DOHH2 (cell line): ENCODE measurements at regions not wholly inside any gene's neighbourhood (a gene's known extent, or its start where the extent isn't known, plus 50 kb on each side); places are given as distances from the start of the nearest gene placed in this dataset.

Source experiments
- H3F3A ChIP-seq: fragments of 200-600 bp; sonication (generic), shearing (Covaris generic); 2 replicates; pipeline ENCODE4 v1.6.0; 2016; ENCODE audit warnings: antibody characterized with exemption, mild to moderate bottlenecking; ENCODE audit not compliant: control insufficient read depth, insufficient read depth
- H3K27ac ChIP-seq: fragments of 200-600 bp; sonication (generic); 2 replicates; pipeline ENCODE4 v1.5.1; 2014; ENCODE audit warnings: low read depth, mild to moderate bottlenecking, low read length, moderate library complexity
- H3K27me3 ChIP-seq: fragments of 200-600 bp; sonication (generic); 2 replicates; pipeline ENCODE4 v1.6.1; 2014; ENCODE audit warnings: mild to moderate bottlenecking, low read length, mixed read lengths; ENCODE audit not compliant: control insufficient read depth
- H3K36me3 ChIP-seq: fragments of 200-600 bp; sonication (generic); 2 replicates; pipeline ENCODE4 v1.6.1; 2014; ENCODE audit warnings: mild to moderate bottlenecking, low read length, moderate library complexity, mixed read lengths; ENCODE audit not compliant: control insufficient read depth
- H3K4me1 ChIP-seq: fragments of 200-600 bp; sonication (generic); 2 replicates; pipeline ENCODE4 v1.6.1; 2014; ENCODE audit warnings: mild to moderate bottlenecking, low read length, mixed read lengths; ENCODE audit not compliant: control insufficient read depth
- H3K4me2 ChIP-seq: fragments of 200-600 bp; sonication (generic); 2 replicates; pipeline ENCODE4 v1.6.0; 2014; ENCODE audit warnings: mild to moderate bottlenecking, low read length, moderate library complexity
- H3K4me3 ChIP-seq: fragments of 200-600 bp; sonication (generic); 2 replicates; pipeline ENCODE4 v1.5.1; 2014; ENCODE audit warnings: mild to moderate bottlenecking, low read length, mixed read lengths
- H3K79me2 ChIP-seq: fragments of 200-600 bp; sonication (generic); 2 replicates; pipeline ENCODE4 v1.6.1; 2014; ENCODE audit warnings: mild to moderate bottlenecking, low read length, mixed read lengths; ENCODE audit not compliant: control insufficient read depth
- H3K9me2 ChIP-seq: fragments of 200-600 bp; sonication (generic); replicated peaks from 2 replicates; pipeline ENCODE4 v1.6.1; 2014; ENCODE audit warnings: mild to moderate bottlenecking, low read length, mixed read lengths; ENCODE audit not compliant: control insufficient read depth
- H3K9me3 ChIP-seq: fragments of 200-600 bp; sonication (generic); 2 replicates; pipeline ENCODE4 v1.6.1; 2014; ENCODE audit warnings: antibody characterized with exemption, low read length, mixed read lengths; ENCODE audit not compliant: control insufficient read depth, insufficient read depth
- H4K20me1 ChIP-seq: fragments of 200-600 bp; sonication (generic); 2 replicates; pipeline ENCODE4 v1.6.0; 2014; ENCODE audit warnings: low read depth, mild to moderate bottlenecking, antibody characterized with exemption, low read length, moderate library complexity; ENCODE audit not compliant: control insufficient read depth, insufficient read depth
- CTCF ChIP-seq: fragments of 200-600 bp; sonication (generic); IDR thresholded peaks from one replicate; pipeline ENCODE4 v1.5.1; 2014; ENCODE audit warnings: antibody characterized with exemption, mild to moderate bottlenecking, low read depth, low read length; ENCODE audit not compliant: poor library complexity, severe bottlenecking
- EZH2phosphoT487 ChIP-seq: fragments of 200-600 bp; sonication (generic); IDR thresholded peaks from 2 replicates; pipeline ENCODE4 v1.6.1; 2017; ENCODE audit warnings: borderline replicate concordance, mild to moderate bottlenecking, antibody characterized with exemption, low read length, moderate library complexity, mixed read lengths

GRCh38 chr6:165744555-165745228 is 81.7 kb upstream of the PDE10A start:
- no peak overlapping the region for H3K27ac ChIP-seq
- no peaks in the 10 kb centered on the region for H4K20me1 ChIP-seq
- H3K4me1 ChIP-seq = no peaks in the 10 kb centered on the region
- no peak overlapping the region for H3K4me3 ChIP-seq
- no peaks in the 10 kb centered on the region for H3F3A ChIP-seq
- H3K9me3 ChIP-seq = no peaks in the 10 kb centered on the region
- TF ChIP-seq EZH2phosphoT487 (no peak), CTCF (no peak)
- no peak overlapping the region for H3K4me2 ChIP-seq
- no peaks in the 10 kb centered on the region for H3K79me2 ChIP-seq
- no peaks in the 10 kb centered on the region for H3K36me3 ChIP-seq
- H3K9me2 ChIP-seq = no peaks in the 10 kb centered on the region; the same call in 1 of the 2 replicates
- no peaks in the 10 kb centered on the region for H3K27me3 ChIP-seq

DNA sequence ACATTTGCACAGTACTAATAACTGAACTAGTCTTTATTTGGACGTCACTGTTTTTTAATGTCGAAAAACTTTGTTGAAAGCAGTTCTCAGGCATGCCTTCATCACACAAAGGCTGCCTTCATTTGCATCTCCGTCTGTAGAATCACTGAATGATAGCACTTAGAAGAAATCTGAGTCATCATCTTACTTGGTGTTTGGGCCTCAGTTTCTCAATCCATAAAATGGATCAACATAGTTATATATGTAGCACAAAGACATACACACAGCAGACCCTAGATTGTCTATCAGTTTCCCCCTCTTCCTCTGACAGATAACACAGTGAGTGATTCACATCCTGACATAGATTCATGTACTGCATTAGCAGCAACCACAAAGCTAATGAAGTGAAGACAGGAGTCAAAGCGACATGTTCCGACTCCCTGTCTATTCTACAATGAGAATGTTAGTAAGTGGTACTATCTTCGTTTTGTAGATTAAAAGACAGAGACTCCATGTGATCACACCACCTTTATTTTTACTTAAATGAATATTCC is 80.4 kb upstream of the PDE10A start:
- H3K9me2 ChIP-seq = no peaks in the 10 kb centered on the region
- no peak overlapping the region for H3K4me2 ChIP-seq
- no peaks in the 10 kb centered on the region for H3K79me2 ChIP-seq
- H3K27me3 ChIP-seq = no peaks in the 10 kb centered on the region
- no peaks in the 10 kb centered on the region for H3F3A ChIP-seq
- H3K9me3 ChIP-seq = no peaks in the 10 kb centered on the region
- H4K20me1 ChIP-seq = no peaks in the 10 kb centered on the region
- no peaks in the 10 kb centered on the region for H3K4me1 ChIP-seq
- no peak for TF ChIP-seq EZH2phosphoT487
- no peak for TF ChIP-seq CTCF
- H3K4me3 ChIP-seq = no peak overlapping the region
- H3K36me3 ChIP-seq = no peaks in the 10 kb centered on the region
- H3K27ac ChIP-seq = no peak overlapping the region

GRCh38 chr6:165742047-165742446 is 79.0 kb upstream of the PDE10A start:
- Histone ChIP-seq H3K9me2 (no peaks in the 10 kb centered on the region), H3K4me2 (no peak overlapping the region), H3F3A (no peaks in the 10 kb centered on the region), H3K9me3 (no peaks in the 10 kb centered on the region), H4K20me1 (no peaks in the 10 kb centered on the region), H3K27me3 (no peaks in the 10 kb centered on the region), H3K4me1 (no peaks in the 10 kb centered on the region), H3K79me2 (no peaks in the 10 kb centered on the region), H3K4me3 (no peak overlapping the region), H3K36me3 (no peaks in the 10 kb centered on the region), H3K27ac (no peak overlapping the region)
- TF ChIP-seq CTCF = no peak
- TF ChIP-seq EZH2phosphoT487 = no peak
